ENCODE measurements at regions not wholly inside any gene's neighbourhood (a gene's known extent, or its start where the extent isn't known, plus 50 kb on each side); places are given as distances from the start of the nearest gene placed in this dataset.

DNA sequence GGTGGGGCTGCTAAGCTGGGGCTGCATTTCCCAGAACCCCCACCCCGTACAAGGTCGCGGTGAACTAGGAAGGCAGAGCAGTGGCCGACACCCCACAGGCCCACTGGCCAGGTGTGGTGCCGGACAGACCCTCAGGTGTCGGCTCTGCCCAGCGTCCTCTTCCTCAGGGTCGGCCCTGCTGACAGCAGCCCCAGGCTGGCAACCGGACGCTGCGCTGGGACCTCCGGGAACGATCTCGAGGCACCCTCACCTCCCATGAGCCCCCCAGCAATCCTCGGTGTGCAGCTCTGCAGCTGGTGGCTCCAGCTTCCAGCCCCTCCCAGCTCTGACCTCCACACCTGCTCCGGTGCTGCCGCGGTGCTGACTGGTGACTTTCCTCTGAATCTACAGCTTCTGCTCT, 142.9 kb upstream of the SPACA7 start:
- peaks cover 4% of the 10 kb centered on the region for H3K27me3 Mint-ChIP-seq (ENCODE audit: insufficient read depth)
- no peak overlapping the region for H3K27ac Mint-ChIP-seq
- H3K9me3 Mint-ChIP-seq, result no peaks in the 10 kb centered on the region
- no peak for DNase-seq (ENCODE audit: low spot score)
- H3K4me3 Mint-ChIP-seq, result no peak overlapping the region
- no peaks in the 10 kb centered on the region for H3K36me3 Mint-ChIP-seq (ENCODE audit: low read depth)
- no peaks in the 10 kb centered on the region for H3K4me1 Mint-ChIP-seq (ENCODE audit: low read depth)
- intact Hi-C loops (cut with micrococcal nuclease), result no loop called here

- H3K4me3 Mint-ChIP-seq, result no peak overlapping the region
- H3K27me3 Mint-ChIP-seq (ENCODE audit: insufficient read depth), result peaks cover 4% of the 10 kb centered on the region
- no peaks in the 10 kb centered on the region for H3K36me3 Mint-ChIP-seq (ENCODE audit: low read depth)
Observed at GRCh38 chr13:112233716-112234115, 142.4 kb upstream of the SPACA7 start.

DNA sequence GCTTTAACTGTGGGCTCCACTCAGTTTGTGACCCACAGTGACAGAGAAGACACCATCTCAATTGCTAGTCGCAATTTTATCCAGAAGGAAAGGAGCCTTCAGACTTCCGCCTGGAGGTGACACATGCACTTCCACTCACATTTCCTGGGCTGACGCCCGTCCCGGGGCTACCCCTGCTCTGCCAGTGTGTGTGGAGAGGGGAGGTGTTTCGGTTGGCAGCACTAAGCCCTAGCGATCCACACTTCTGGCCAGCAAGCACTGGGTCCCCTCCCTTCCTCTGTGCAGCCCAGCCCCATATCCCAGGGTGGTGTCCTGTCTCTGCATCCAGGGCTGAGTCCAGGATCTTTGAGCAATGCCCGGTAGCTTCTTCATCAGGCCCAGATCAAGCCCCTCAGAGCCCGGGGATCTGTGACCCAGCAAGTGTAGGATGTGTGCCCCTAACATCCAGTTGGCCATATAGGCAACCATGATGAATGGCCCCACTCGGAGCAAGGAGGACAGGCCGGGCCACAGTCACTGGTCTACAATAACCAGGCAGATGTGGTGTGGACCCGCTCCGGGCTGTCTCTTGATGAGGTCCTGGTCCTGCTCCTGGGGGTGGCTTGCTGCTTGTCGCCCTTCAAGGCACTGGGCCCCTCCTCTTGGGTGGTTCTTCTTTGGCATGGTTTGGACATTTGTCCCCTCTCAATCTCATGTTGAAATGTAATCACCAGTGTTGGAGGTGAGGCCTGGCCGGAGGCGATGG, 141.9 kb upstream of the SPACA7 start:
- no peaks in the 10 kb centered on the region for H3K4me1 Mint-ChIP-seq (ENCODE audit: low read depth)
- H3K36me3 Mint-ChIP-seq (ENCODE audit: low read depth), result no peaks in the 10 kb centered on the region
- no peaks in the 10 kb centered on the region for H3K9me3 Mint-ChIP-seq
- DNase-seq (ENCODE audit: low spot score), result no peak
- intact Hi-C loops (cut with micrococcal nuclease), result no loop called here
- H3K4me3 Mint-ChIP-seq, result no peak overlapping the region
- H3K27me3 Mint-ChIP-seq (ENCODE audit: insufficient read depth), result peaks cover 4% of the 10 kb centered on the region
- no peak overlapping the region for H3K27ac Mint-ChIP-seq

More at GRCh38 chr13:112233716-112234115, 142.4 kb upstream of the SPACA7 start:
- no peak for DNase-seq (ENCODE audit: low spot score)
- H3K9me3 Mint-ChIP-seq, result no peaks in the 10 kb centered on the region
- intact Hi-C loops (cut with micrococcal nuclease), result no loop called here
- no peak overlapping the region for H3K27ac Mint-ChIP-seq
- H3K4me1 Mint-ChIP-seq (ENCODE audit: low read depth), result no peaks in the 10 kb centered on the region

DNA sequence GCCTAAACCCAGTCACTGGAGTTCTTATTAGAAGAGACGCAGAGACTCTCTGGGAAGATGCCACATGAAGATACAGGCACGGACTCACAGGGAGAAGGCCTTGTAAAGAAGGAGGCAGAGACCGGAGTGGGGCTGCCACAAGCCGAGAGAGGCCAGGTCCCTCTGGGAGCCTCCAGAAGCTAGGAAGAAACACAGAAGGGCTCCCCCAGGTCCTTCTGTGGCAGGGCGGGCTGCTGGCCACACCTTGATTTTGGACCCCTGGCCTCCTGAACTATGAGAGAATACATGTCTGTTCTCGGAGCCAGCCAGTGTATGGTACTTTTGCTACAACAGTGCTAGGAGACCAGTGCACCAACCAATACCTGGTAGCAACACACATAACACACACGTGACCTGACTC, 140.1 kb upstream of the SPACA7 start:
- H3K27ac Mint-ChIP-seq, result no peak overlapping the region
- H3K9me3 Mint-ChIP-seq, result no peaks in the 10 kb centered on the region
- H3K4me3 Mint-ChIP-seq, result no peak overlapping the region
- H3K4me1 Mint-ChIP-seq (ENCODE audit: low read depth), result no peaks in the 10 kb centered on the region
- no peak for DNase-seq (ENCODE audit: low spot score)
- intact Hi-C loops (cut with micrococcal nuclease), result no loop called here
- peaks cover 4% of the 10 kb centered on the region for H3K27me3 Mint-ChIP-seq (ENCODE audit: insufficient read depth)
- H3K36me3 Mint-ChIP-seq (ENCODE audit: low read depth), result no peaks in the 10 kb centered on the region

DNA sequence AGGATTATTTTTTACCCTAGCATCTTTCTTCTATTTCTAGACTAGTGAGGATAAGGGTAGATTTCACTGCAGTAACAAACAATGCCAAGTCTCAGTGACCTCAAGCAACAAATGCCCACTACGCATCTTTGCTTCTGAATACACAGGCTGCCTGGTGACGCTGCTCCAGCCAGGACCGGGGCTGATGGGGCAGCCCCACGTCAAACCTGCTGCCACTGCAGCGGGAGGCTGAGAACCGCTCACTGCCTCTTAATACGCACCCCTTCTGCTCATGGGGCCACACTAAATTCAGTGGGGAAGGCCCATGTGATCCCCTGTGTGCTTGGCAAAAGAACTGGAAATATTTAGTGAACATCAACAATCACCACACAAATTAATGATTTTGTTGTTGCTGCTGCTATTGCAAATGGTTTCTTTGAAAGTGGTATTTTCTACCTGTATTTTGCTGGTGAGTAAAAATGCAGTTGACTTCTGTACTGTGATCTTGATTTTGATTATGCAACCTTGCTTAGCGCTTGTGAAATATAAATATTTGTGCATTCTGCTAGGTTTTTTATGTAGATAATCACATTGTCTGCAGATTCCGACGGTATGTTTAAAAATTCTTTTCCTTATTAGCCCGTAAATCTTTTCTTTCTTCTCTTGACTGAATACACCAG, 139.5 kb upstream of the SPACA7 start:
- no peak overlapping the region for H3K27ac Mint-ChIP-seq
- H3K36me3 Mint-ChIP-seq (ENCODE audit: low read depth), result no peaks in the 10 kb centered on the region
- no peak for DNase-seq (ENCODE audit: low spot score)

GRCh38 chr13:112238436-112238995, 137.6 kb upstream of the SPACA7 start:
- H3K27ac Mint-ChIP-seq, result no peak overlapping the region
- H3K36me3 Mint-ChIP-seq (ENCODE audit: low read depth), result no peaks in the 10 kb centered on the region
- no peaks in the 10 kb centered on the region for H3K9me3 Mint-ChIP-seq
- H3K4me3 Mint-ChIP-seq, result no peak overlapping the region
- intact Hi-C loops (cut with micrococcal nuclease), result no loop called here
- H3K4me1 Mint-ChIP-seq (ENCODE audit: low read depth), result no peaks in the 10 kb centered on the region
- DNase-seq (ENCODE audit: low spot score), result no peak
- H3K27me3 Mint-ChIP-seq (ENCODE audit: insufficient read depth), result peaks cover 2% of the 10 kb centered on the region

More for the DNA sequence above, 139.5 kb upstream of the SPACA7 start:
- H3K4me3 Mint-ChIP-seq, result no peak overlapping the region
- no peaks in the 10 kb centered on the region for H3K9me3 Mint-ChIP-seq
- H3K4me1 Mint-ChIP-seq (ENCODE audit: low read depth), result no peaks in the 10 kb centered on the region
- H3K27me3 Mint-ChIP-seq (ENCODE audit: insufficient read depth), result peaks cover 3% of the 10 kb centered on the region
- intact Hi-C loops (cut with micrococcal nuclease), result no loop called here

DNA sequence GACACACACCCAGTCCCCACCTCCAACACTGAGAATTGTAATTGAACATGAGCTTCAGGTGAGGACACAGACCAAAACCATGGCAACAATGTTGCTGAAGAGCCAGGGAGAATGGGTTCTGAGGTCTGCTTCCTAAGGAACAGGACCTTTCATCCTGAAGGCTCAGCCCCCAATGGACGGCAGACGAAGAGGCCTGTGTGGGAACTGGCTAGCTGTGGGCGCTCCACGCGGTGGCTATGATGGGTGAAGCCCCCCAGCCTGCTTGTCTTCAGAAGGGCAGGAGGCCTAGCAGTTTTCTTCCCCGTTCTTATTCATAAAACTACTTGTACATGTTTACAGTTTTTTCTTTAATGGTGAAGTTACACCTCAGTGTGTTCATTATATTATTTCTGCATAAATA, 136.1 kb upstream of the SPACA7 start:
- H3K27ac Mint-ChIP-seq, result no peak overlapping the region
- no peak overlapping the region for H3K4me3 Mint-ChIP-seq
- no peak for DNase-seq (ENCODE audit: low spot score)
- no peaks in the 10 kb centered on the region for H3K27me3 Mint-ChIP-seq (ENCODE audit: insufficient read depth)
- no peaks in the 10 kb centered on the region for H3K9me3 Mint-ChIP-seq
- intact Hi-C loops (cut with micrococcal nuclease), result no loop called here
- no peaks in the 10 kb centered on the region for H3K36me3 Mint-ChIP-seq (ENCODE audit: low read depth)
- H3K4me1 Mint-ChIP-seq (ENCODE audit: low read depth), result no peaks in the 10 kb centered on the region

- Mint-ChIP-seq H3K4me3 (no peak overlapping the region), H3K36me3 (ENCODE audit: low read depth) (no peaks in the 10 kb centered on the region), H3K27me3 (ENCODE audit: insufficient read depth) (no peaks in the 10 kb centered on the region), H3K9me3 (no peaks in the 10 kb centered on the region), H3K4me1 (ENCODE audit: low read depth) (no peaks in the 10 kb centered on the region), H3K27ac (no peak overlapping the region)
- intact Hi-C loops (cut with micrococcal nuclease), result no loop called here
- DNase-seq (ENCODE audit: low spot score), result no peak
Observed at GRCh38 chr13:112241288-112241687, 134.9 kb upstream of the SPACA7 start.

GRCh38 chr13:112242777-112243176, 133.4 kb upstream of the SPACA7 start:
- Mint-ChIP-seq H3K27me3 (ENCODE audit: insufficient read depth) (no peaks in the 10 kb centered on the region), H3K36me3 (ENCODE audit: low read depth) (no peaks in the 10 kb centered on the region), H3K4me3 (no peak overlapping the region), H3K27ac (no peak overlapping the region), H3K4me1 (ENCODE audit: low read depth) (no peaks in the 10 kb centered on the region), H3K9me3 (no peaks in the 10 kb centered on the region)
- no peak for DNase-seq (ENCODE audit: low spot score)
- intact Hi-C loops (cut with micrococcal nuclease), result no loop called here

- H3K36me3 Mint-ChIP-seq (ENCODE audit: low read depth), result no peaks in the 10 kb centered on the region
- DNase-seq (ENCODE audit: low spot score), result no peak
- no peak overlapping the region for H3K4me3 Mint-ChIP-seq
Observed at GRCh38 chr13:112244061-112244460, 132.1 kb upstream of the SPACA7 start.

GRCh38 chr13:112244495-112245177, 131.5 kb upstream of the SPACA7 start:
- Mint-ChIP-seq H3K27ac (no peak overlapping the region), H3K9me3 (no peaks in the 10 kb centered on the region), H3K4me1 (ENCODE audit: low read depth) (no peaks in the 10 kb centered on the region), H3K36me3 (ENCODE audit: low read depth) (no peaks in the 10 kb centered on the region), H3K4me3 (no peak overlapping the region), H3K27me3 (ENCODE audit: insufficient read depth) (no peaks in the 10 kb centered on the region)
- intact Hi-C loops (cut with micrococcal nuclease), result no loop called here
- no peak for DNase-seq (ENCODE audit: low spot score)

More at GRCh38 chr13:112244061-112244460, 132.1 kb upstream of the SPACA7 start:
- Mint-ChIP-seq H3K4me1 (ENCODE audit: low read depth) (no peaks in the 10 kb centered on the region), H3K9me3 (no peaks in the 10 kb centered on the region), H3K27ac (no peak overlapping the region), H3K27me3 (ENCODE audit: insufficient read depth) (no peaks in the 10 kb centered on the region)
- intact Hi-C loops (cut with micrococcal nuclease), result no loop called here

- Mint-ChIP-seq H3K4me3 (no peak overlapping the region), H3K27ac (no peak overlapping the region), H3K9me3 (no peaks in the 10 kb centered on the region), H3K36me3 (ENCODE audit: low read depth) (no peaks in the 10 kb centered on the region), H3K4me1 (ENCODE audit: low read depth) (no peaks in the 10 kb centered on the region), H3K27me3 (ENCODE audit: insufficient read depth) (no peaks in the 10 kb centered on the region)
- intact Hi-C loops (cut with micrococcal nuclease), result no loop called here
- DNase-seq (ENCODE audit: low spot score), result no peak
Observed at GRCh38 chr13:112245179-112245724, 130.9 kb upstream of the SPACA7 start.

DNA sequence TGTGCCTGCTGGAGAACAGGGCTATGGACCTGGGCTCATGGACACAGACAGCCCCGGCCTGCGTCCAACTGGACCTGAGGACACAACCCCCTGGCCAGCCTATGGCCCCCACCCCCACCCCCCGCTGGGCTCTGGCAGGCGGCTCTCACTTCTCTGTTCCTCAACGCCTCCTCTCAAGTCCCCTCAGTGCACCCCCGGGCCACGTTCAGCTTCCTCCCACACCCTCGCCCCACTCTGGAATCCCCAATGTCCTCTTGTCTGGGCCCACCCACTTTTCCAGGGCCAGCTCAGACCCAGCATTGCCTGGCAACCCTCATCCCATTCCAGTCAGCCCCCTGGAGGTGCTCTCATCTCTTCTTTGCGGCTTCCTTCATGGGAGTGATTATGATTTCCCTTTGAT, 130.2 kb upstream of the SPACA7 start:
- no peaks in the 10 kb centered on the region for H3K4me1 Mint-ChIP-seq (ENCODE audit: low read depth)
- intact Hi-C loops (cut with micrococcal nuclease), result no loop called here
- no peak overlapping the region for H3K27ac Mint-ChIP-seq
- H3K9me3 Mint-ChIP-seq, result no peaks in the 10 kb centered on the region
- H3K4me3 Mint-ChIP-seq, result no peak overlapping the region
- no peak for DNase-seq (ENCODE audit: low spot score)
- H3K36me3 Mint-ChIP-seq (ENCODE audit: low read depth), result no peaks in the 10 kb centered on the region
- no peaks in the 10 kb centered on the region for H3K27me3 Mint-ChIP-seq (ENCODE audit: insufficient read depth)
